ENCODE measurements at regions not wholly inside any gene's neighbourhood (a gene's known extent, or its start where the extent isn't known, plus 50 kb on each side); places are given as distances from the start of the nearest gene placed in this dataset.

DNA sequence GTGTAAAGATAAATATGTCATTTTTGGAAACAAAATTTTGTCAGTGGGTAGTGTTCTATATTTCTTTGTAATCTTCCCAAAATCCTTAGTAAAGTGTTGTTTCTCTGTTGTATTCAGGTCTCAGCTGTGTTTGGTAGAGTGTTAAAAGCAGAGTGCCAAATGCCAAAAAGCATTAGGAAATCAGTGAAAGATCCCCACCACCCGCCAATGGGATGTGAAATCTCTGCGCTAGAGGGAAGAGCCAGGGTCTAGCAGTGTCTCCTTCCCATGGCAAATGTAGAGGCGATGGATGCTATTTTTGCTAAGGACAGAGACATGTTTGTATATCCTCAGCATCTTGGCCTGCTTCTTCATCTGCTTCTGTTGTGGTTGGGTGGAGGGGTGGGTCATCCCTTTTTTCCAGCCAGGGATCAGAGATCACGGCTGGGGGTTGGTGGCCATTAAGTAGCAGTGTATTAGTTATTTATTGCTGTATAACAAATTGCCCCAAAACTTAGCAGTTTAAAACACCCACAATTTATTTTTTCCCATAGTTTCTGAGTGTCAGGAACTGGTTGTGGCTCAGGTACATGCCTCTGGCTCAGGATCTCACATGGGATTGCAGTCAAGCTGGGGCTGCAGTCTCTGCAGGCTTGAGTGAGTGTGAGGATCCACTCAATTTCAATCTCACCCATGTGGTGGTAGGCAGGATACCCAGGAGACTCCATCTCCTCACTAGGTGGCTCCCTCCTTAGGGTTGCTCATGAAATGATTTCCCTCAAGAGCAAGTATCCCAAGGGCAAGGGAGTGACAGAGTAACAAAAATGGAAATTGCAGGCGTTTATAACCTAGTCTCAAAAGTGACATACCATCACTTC is 211.9 kb downstream of the MYCN start:
- no peak for DNase-seq (ENCODE audit: low read depth)

DNA sequence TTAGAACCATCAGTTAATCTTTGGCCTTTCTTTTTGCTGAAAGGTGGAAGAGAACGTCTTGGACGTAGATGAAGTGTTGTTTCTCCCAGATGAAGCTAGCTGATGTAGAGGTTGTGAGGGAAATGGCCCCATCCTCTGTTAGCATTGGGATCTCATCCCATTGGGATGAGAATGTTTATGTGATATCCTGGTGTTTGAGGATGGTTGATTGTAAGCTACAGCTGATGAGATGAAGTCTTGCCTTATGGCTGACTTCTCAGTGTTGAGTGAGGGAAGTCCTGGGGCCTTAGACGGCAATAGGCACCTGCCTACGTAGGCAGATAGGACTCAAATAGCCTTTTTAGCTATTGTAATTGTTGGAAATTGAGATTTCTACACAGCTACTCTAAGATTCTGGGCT is 211.3 kb downstream of the MYCN start:
- DNase-seq (ENCODE audit: low read depth) = no peak

DNA sequence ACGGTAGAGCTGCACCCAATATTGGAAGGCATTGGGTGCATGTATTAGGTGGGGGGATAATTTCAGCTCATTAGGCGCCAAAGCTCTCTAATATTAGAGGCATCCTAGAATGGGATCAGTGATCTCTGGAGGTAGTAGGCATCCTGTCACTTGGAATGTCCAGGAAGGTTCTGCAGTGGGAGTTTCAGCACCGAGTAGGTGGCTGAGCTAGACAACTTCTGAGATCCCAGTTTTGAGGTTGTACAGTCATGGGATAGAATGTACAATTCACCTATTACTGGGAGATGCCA is 210.9 kb downstream of the MYCN start:
- no peak for DNase-seq (ENCODE audit: low read depth)

DNA sequence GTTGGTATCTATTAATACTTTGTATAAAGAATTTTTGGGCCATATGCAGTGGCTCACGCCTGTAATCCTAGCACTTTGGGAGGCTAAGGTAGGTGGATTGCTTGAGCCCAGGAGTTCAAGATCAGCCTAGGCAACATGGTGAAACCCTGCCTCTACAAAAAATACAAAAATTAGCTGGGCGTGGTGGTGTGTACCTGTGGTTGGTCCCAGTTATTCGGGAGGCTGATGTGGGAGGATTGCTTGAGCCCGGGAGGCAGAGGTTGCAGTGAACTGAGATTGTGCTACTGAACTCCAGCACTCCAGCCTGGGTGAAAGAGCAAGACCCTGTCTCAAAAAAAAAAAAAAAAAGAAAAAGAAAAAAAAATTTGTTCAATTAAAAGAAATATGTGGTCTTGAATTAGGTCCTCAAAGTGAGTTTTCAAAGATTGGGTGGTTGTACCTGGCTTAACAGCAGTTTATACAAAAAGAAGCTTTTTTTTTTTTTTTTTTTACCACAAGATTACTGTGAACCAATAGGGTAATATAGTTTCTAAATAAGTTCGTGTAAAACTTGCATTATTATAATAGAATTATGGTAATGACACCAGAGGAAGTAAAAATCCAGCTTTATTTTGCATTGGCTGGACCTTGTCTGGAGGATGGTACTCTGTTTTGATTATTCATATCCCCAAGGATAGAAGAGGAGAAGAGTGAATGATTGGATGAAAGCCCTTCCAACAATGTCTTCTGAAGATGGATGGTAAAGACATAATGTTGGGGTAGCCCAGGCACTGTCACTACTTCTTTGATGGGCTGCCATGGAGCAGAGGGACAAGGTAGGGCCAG is 210.3 kb downstream of the MYCN start:
- no peak for DNase-seq (ENCODE audit: low read depth)

DNA sequence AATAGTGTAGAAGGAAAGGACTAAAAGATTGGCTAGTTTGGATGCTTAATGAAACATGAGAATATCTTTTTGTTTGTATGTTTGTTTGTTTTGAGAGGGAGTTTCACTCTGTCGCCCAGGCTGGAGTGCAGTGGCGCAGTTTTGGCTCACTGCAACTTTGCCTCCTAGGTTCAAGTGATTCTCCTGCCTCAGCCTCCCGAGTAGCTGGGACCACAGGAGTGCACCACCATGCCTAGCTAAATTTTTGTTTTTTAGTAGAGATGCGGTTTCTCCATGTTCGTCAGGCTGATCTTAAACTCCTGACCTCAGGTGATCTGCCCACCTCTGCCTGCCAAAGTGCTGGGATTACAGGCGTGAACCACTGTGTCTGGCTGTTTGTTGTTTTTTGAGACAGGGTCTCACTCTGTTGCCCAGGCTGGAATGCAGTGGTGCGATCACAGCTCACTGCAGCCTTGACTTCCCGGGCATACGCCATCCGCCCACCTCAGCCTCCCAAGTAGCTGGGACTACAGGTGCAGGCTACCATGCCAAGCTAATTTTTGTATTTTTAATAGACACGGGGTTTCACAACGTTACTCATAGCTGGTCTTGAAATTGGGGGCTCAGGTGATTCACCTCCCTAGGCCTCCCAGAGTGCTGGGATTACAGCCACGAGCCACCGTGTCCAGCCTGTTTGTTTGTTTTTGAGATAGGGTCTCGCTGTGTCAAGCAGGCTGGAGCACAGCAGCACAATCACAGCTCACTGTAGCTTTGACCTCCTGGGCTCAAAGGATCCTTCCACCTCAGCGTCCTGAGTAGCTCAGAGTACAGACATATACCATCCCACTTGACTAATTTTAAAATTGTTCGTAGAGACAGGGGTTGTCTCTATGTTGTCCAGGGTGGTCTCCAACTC is 209.2 kb downstream of the MYCN start:
- DNase-seq (ENCODE audit: low read depth) = no peak

DNA sequence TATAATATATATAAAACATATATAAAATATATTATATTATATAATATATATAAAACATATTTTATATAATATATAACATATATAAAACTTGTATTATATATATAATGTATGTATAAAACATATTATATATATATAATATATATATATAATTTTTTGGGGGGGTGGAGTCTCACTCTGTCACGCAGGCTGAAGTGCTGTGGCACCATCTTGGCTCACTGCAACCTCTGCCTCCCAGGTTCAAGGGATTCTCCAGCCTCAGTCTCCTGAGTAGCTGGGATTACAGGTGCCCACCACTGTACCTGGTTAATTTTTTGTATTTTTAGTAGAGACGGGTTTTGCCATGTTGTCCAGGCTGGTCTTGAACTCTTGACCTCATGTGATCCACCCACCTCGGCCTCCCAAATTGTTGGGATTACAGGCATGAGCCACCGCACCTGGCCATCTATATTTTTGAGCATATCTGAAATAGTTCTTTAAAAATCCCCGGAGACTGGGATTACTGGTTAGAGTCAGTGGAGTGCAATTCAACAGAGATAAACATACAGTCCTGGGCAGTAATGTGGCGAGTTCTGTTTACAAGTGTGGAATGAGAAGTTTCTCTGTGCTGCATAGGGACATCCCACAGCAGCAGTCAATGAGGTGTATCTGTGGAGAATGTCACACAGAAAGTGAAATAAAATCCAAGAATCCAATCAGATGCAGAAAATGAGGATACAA is 208.4 kb downstream of the MYCN start:
- DNase-seq (ENCODE audit: low read depth) = no peak

DNA sequence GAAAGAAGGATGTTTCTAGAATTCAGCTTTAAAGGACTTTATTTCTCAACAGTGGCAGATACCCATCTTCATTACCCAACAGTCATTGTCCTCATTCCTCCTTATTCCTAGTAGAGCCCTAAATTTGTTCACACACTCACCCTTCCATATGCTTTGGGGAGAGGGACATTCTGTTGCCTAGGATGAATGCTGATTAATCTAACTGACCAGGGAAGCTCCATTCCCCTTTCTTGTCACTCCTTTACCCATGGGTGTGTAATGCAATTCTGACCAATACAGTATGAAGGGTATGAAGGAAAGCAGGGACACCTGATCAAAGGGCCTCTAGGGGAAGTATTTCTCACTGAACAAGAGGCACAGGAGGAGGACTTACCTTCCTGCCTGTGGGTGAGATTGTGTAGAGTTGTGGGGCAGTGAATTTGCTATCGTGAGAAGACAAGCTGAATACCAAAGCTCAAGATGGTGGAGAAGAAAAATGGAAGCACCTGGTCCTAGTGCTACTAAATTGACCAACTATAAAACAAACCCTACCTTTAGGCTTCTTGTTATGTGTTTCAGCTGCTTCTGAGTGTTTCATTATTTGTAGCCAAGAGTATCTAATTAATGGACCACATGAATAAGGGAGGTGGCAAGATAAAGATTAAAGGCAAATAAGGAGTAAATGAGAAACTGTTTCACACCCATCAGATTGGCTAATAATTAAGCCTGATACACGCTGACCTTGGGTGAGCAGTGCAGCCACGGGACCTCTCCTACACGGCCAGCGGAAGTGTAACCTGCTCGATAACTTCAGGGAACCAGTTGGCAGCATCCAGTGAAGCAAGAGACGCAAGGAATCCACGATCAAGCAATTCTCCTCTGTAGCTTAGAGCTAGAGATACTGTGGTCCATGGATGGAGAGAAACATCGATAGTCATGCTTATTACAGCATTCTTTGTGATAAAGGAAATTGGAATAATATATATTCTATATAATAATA is 202.3 kb downstream of the MYCN start:
- no peak for DNase-seq (ENCODE audit: low read depth)

DNA sequence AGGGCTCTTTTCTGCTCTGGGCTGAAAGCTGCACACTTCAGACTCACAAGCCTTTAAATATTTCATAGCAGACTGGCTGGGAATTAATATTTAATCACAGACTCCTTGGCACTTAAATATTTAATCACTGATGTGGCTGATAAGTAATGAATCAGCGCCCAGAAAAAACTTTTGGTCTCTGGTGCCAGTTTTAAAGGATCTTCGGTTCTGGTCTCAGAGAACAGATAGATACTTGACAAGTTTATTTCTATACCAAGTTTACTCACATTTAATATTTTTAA is 201.2 kb downstream of the MYCN start:
- DNase-seq (ENCODE audit: low read depth) = no peak

DNA sequence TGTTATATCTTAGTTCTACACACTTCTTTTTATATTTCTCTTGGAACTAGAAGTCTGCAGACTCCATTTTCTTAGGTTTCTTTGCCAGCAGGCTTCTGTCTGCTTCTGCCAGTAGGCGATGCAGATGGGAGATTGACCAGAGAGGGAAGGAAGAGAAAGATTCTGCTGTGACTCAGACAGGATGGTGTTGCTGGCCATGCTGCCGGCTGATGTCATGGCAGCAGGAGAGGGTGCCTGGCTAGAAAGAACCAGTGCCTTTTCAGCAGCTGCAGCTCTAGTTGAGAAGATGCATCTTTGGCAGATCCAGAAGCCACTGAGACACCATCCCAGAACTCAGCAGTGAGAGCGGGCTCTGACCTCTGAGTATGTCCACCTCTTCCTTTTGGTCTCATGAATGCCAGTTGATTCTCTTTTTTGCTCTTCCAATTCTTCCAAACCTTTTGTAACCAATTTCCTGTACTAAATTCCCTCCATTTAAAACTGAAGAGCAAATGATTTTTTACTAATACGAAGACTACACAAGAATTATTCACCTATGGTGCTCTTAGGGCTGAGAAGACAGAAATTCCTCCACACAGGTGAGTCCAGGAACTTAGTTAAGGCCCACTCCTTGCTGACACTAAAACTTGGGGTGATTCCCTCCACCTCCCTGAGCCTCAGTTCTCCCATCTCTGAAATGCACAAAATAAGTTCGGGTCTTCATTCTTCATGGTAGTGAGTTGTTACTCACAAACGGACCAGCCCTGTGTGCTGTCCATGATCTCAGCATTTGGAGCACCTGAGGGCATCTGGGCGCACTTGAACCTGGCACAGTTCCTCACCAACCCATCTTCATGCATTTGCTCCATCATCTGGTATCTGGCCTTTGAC is 200.7 kb downstream of the MYCN start:
- DNase-seq (ENCODE audit: low read depth) = no peak

DNA sequence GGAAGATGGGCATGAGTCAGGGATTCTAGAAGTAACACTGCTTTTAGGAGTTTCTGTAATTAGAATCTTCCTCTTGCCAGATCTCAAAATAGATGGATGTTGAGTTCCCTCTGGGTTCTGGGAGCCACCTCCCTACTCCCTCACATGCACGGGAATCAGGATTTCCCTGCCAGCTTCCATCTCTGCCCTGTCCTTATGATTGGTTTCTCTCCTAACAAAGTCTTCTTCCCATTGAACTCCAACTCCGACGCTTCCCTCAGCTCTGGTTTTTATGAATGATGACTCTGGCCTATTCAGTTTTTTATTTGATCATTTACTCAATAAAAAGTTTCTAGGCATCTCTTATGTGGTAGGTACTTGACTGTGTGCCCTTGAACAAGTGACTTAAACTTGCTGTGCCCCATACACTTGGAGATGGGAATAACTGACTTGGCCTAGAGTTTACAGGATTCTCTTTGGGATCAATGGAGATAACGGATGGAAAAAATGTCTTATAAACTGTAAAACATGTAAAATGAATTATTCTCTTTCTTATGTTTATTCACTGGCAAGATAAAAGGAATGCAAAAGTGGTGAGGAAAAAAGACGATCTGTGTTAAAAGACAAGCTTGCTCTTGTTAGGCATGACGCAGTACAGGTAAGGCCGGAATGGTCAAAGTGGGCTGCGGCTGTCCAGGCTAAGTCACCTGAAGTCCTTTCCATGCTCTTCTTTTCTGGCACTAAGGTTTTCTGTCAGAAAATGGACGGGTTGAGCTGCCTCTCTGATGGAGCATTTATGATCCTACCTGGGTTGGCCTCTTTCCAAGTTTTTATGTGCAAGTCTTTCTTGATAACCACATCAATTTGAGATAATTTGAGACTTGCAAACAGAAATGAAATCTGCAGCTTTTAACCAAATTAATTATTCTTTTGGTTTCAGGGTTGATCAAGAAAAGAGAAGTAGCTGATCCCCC is 199.6 kb downstream of the MYCN start:
- DNase-seq (ENCODE audit: low read depth) = no peak

DNA sequence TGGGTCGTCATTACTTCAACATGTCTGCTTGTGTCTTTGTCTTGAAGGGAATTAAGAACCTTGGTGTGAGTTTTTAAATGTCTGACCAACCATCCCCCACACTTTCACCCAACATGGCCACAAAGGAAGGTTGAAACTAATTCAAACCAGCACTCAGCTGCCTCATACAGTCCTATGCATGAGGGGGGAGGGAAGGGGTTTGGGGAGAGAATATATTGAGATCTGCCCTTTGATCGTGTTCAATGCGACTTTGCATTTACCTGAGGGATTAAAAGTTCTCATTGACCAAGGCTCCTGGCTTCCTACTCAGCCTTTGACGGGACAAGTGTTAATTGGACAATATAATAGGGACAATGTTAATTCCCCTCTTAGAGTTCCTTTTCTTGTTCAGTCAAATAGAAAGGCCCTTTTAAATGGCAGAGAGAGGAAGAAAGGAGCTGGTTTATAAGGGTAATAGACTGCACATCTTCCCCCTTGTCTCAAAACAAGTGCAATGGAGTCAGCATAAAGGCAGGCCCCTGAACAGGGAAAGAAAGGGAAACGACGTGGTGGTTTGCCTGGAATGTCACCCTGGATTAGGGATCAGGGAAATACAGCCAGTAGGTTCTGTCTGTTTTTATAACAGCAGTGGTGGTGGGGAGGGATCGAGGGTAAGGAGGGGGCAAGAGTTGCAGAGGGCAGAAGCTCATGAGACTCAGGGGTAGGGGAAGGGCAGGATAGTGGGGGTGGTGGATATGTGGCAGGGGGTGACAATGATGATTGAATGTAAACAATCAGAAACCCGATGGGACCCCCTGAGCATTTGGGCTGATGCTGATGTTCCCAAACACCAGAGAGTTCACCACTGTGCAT is 198.7 kb downstream of the MYCN start:
- DNase-seq (ENCODE audit: low read depth) = no peak

DNA sequence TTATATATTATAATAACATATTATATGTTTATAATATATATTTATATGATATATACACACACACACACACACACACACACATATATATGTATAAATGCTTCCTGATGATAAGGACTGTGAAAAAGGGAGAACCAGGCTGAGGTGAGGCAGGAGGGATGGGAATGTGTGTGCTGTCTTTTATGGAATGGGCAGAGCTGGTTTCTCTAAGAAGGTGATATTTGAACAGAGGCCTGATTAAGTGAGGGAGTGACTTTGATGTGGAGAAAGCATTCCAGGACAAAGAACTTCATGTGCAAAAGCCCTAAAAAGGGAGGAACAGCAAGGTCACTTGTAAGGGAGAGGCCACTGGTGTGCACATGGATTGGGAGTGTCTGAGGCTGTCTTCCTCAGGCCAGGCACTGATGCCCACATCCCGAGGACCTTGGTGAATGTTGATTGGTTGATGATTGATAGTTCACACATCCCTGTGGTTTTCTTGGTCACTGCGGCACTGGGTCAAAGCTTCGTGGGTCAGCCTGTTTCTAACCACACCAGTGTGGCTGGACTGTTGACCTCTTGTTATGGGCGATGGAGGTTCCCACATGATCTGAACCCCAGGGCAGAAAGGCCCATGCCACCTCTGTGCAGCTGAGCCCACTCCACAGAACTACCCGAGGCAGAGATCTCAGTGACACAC is 196.9 kb downstream of the MYCN start:
- DNase-seq (ENCODE audit: low read depth) = no peak

DNA sequence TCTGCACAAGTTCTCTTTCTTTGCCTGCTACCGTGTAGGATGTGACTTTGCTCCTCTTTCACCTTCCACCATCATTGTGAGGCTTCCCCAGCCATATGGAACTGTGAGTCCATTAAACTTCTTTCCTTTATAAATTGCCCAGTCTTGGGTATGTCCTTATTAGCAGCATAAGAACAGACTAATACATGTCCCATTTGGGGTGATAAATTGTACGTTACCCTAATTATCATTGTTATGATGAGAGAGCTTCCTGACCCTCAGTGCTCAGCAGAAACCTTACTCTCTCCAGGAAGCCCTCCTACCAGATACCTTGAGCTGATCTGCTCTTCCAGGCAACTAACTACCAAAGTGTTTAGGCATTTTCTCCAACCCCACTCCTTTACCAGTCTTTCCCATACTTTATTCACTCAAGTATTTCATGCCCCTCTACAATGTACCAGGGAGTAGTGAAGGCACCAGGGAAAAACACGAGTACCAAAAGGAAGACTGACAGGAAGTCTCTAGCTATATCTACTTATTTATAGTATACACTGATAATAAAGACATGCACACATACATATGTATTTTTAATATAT is 196.2 kb downstream of the MYCN start:
- DNase-seq (ENCODE audit: low read depth) = no peak

DNA sequence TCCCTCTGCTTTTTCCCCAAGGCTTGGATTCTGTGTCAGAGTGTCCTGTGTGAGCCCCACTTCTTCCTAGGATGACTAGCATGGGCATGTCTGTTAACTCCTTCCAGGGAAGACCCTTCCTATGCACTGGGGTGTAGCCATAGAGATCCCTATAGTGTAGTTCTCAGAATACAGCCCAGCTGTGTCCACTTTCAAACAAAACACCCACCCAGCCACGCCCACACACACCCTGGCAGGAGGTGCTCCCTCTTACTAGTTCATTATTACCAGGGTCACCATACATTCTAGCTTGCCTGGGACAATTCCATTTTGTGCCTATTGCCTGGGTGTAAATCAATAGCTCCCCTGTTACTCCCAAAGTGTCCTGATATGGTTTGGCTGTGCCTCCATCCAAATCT is 195.6 kb downstream of the MYCN start:
- no peak for DNase-seq (ENCODE audit: low read depth)

DNA sequence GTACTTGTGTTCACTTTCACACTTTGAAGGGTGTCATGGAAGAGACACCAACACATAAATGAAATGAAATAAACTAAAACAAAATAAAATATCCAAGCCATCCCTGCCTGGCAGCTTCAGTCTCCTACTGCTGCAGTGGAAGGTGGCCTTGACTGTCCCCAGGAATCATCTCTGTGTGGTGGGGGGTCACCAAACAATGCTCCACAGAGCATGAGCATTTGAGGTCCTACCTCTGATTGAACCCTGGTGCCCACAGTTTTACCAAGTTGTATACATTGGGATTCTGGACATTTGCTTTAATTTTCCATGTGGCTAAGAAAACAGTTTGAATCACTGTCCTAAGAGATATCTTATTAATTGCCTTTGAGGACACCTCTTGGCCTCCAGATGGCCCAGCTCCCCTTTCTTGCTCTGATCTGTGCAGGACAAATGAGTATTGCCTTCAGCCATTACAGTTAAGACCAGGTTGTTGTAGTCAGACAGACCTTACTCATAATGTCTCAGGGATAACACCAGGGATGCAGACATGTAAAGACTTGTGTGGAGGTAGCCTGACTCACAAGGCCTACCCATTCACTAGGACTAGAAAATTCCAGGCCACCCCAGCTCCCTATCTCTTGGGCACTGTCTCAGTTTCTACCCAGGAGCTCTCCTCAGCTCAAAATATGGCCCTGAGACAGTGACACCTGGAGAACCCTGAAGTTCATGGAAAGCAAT is 195.0 kb downstream of the MYCN start:
- no peak for DNase-seq (ENCODE audit: low read depth)

All from stimulated activated CD4-positive, alpha-beta T cell treated with anti-CD3 and anti-CD28 coated beads, Interleukin-2, amount 100 ng/mL, for 4 hours (primary cell).